DMS 273 treated with DMSO at 0.1 percent for 48 hours (cell line): ENCODE measurements at regions not wholly inside any gene's neighbourhood (a gene's known extent, or its start where the extent isn't known, plus 50 kb on each side); places are given as distances from the start of the nearest gene placed in this dataset.
"Not testable (repeated sequence)": the region's sequence is repeated elsewhere in the genome, so short reads cannot be mapped to it uniquely, and the experiment has no call there.

Source experiments
- DNase-seq: peaks from one replicate; lab custom pipeline; 2025; lab: John Stamatoyannopoulos, UW

- DNase-seq: no peak
Measured at GRCh38 chr16:76612497-76612896, 335.3 kb downstream of the CNTNAP4 start.

GRCh38 chr16:76614269-76614668, 337.1 kb downstream of the CNTNAP4 start:
- DNase-seq: peak; percentile 66

DNA sequence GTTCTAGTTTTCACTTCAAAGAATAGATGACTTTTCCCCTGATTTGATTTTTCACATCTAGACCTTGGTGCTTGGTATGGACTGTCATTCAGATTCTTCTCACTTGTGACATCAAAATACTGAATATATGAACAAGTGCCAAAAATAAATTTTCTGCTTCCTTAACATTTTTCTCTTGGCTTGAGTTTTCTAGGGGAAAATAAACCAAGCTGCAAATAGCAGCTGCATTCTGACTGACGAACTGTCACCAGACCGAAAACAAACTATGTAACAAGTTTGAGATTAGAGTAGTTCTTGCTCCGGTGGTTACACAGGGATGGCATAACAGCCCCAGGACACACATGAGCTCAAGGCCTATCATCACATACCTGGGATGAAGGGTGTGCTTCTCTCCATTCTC, 345.7 kb downstream of the CNTNAP4 start:
- no peak for DNase-seq

DNA sequence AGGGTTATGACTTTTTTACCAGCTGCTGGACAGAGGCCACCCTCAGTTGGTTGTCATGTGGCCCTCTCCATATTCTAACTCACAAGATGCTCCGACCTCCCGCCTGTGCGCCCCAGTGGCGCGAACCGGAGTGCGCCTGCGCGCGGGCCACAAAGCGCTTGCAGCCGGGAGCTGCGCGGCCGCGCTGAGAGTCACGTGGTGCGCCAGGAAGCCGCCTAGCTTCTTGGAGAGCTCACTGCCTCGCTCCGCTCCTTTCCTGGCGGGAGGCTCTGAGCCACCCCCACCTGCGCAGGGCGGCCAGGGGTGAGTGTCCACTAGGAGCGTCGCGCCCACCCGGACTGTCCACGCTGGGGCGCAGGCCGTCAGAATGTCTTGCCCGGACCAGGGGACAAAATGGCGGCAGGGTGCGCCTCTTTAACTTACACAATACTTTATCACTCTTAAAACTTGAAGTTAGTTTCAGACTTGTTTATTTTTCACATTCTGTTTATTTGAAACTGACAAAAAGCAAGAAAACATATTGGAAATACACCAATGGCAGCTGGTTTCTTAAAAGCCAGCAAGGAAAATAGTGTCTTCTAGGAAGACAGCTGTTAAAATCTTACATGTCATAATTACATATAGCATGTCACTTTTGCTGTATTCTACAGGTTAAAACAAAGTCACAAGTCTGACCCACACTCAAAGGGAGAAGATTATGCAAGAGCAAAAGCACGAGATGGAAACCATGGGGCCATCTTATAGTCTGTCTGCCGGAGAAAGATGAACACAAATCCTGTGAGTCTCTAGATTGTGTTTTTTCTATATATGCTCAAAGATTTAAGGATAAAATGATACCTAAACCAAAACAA, 357.9 kb downstream of the CNTNAP4 start:
- DNase-seq: no peak

DNA sequence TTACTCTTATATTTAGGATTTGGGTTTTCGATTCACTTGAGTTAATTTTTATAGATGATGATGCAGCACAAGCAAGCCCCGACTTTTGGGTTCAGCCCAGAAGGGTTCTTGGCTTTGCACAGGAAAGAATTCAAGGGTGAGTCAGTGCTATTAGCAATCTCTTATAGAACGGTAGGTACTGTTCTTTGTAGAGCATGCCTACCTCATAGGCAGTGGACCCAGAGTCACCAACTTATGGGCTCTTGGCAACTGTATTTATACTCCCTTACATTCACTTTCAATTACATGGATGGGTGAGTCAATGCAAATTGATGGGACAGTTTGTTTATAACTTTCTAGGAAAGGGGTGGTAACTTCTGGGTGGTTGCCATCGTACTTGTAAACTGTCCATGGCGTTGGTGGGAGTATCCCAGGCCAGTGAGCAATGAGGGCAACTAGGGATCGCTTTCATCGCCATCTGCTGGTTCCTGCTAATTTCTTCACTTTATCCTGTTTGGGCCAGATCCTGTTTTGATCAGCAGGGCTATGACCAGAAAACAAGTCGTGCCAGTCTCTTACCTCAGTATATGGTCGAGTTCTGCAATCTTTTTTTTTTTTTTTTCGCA, 362.6 kb downstream of the CNTNAP4 start:
- DNase-seq: peak; percentile 25

DNA sequence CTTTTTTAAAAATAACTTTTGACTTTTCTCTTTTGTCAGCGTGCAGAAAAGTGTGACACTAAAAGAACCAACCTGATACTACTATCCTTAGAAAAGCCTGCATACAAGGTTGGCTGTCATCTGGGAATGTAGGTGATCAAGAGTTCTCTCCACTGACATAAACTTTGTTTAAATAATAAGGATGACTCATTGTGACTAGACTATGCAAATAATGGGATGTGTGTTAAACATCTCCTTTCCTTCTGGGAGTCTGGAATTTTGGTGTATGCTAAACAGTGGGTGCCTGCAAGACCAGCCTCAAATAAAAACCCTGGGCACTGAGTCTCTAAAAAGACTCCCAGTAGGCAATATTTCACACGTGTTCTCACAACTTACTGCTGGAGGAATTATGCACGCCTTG, 373.4 kb downstream of the CNTNAP4 start:
- DNase-seq: no peak

DNA sequence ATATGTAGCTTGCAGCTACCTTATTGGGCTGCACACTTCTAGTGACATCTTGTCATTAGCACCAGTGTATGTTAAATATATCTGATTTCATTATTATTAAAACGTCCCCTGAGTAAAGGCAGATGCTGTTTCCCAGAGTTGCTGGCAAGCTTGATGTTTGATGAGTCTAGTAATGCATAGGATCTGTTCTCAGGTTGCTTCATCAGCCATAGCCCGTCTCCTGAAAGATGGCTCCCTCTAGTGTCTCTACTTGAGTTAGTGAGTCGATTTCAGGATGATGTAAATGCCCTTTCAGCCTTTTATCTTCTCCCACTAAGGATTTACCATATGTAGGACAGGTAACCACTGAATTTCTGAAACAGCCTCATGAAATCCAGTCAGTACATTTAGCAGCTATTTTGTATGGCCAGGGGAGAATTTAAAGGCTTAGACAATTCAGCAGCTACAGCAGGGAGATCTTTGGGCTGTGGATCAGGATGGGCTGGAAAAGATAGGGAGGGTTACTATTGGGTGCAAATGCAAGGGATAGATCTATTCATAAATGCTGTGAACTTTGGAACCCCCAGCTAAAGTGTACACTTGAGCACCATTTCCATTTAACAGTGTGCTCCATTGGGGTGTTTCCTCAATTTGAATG, 376.3 kb downstream of the CNTNAP4 start:
- DNase-seq: peak; percentile 69

DNA sequence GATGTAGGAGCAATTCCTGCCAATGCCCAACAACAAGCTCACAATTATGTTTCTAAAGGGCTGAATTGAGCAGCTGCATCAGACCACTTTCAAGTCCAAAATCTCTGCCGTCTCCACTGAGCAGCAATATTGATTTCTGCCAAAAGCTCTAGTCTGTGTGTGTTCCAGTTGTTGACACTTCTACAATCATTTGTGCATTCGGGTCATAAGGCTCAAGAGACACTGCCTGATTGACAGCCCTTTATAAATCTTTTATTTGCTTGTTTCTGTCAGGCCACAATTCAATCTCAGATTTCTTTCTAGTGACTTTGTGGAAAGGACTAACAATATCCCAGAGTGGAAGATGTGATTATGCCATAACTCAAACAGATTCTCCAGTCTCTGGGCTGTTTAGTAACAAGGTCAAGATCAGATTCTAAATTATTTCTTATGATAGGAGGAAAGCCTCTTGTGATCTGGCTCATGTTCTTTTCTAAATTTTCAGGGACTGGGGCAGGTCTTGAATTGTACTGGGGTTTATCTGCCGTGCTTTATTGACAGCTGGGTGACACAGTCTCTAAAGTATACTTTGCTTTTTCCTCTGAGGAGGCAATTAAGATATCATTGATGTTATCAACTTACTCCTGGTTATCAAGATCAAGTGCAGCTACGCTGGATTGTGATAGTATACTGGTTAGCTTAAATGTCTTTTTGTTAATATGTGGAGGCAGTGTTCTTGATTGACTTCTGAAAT, 377.1 kb downstream of the CNTNAP4 start:
- DNase-seq: no peak

DNA sequence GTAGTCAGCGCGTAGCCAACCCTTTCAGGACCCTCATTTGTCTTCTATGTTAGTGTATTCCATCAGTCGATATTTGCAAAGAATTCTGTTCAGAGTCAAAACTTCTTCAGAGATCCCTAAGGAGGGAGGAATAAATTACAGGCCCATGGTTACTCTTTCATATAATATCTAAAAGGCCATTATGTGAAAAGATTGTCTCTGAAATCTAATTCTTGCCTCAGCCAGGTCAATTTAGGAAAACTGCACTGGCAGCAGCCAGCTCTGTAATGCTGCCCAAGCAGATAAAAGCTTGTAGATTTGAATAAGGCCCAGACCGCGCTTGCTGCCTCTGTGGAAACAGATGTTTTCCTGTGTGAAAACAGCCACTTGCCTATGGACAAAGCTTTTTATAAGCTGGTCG, 379.8 kb downstream of the CNTNAP4 start:
- DNase-seq: no peak

- no peak for DNase-seq
Measured at GRCh38 chr16:76661691-76662235, 384.6 kb downstream of the CNTNAP4 start.

GRCh38 chr16:76665571-76666275, 388.5 kb downstream of the CNTNAP4 start:
- no peak for DNase-seq

DNA sequence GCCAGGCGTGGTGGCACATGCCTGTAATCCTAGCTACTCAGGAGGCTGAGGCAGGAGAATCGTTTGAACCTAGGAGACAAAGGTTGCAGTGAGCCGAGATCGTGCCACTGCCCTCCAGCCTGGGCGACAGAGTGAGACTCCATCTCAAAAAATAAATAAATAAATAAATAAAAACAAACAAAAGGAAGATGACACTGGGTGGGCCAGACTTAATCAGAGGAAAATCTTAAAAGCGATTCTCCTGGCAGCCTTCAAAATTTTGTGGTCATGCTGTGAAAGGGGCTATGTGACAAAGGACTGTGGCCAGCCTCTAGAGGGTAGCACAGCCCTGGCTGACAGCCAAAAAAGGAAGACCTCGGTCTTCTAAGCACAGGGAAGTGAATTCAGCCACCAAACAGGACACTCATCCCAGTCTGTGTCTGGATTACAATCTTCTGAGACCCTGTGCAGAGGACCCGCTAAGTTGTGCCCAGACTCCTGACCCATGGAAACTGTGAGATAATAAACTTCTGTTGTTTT, 391.1 kb downstream of the CNTNAP4 start:
- DNase-seq: no peak

GRCh38 chr16:76669288-76669687, 392.1 kb downstream of the CNTNAP4 start:
- DNase-seq: no peak

DNA sequence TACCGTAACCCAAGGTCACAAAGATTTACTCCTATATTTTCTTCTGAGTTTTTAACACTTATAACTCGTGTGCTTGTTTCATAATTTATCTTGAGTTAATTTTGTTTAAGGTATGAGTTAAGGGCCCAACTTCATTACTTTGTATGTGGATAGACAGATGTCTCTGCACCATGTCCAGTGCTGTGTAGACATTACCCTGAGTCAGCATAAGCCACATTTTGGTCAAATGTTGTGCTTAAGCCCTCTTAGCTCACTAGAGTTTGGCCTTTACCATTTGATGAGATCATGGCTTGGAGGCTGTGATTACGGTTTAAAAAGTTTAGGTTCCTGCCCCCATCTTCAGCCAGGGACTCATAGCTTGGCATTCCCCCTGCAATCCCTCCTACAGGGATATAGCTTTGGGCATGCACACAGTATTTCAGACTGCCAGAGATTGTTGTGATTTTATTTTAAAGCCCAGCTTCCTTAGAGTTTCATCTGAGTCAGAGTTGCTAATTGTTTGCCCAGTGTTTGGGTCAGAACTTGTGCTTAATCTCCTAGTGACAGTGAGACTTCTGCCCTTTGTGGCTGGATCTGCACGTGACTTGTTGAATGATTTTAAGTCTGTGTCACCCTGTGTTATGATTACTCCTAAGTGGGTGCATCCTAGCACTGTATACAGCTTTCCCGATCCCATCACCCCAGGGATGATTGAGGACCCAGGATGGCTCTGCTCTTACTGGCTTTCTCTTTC, 393.1 kb downstream of the CNTNAP4 start:
- DNase-seq: no peak

DNA sequence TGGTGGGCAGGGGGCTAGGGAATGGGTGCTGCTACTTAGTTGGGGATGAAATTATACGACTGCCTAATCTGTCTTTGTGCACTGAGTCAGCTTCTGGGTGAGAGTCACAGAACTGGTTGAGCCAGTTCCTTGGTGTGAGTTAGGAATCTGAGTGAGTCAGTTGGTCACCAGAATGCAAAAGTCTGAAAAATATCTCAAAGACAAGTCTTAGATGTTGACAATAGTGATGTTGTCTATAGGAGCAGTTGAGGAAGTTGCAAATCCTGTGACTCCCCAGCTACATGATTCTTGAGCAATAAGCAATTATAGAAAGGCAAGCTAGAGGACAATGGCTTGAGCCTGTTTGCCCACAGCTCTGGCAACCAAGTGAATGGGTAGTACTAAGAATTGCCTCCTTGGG, 399.2 kb downstream of the CNTNAP4 start:
- DNase-seq: no peak

GRCh38 chr16:76681296-76681695, 404.1 kb downstream of the CNTNAP4 start:
- DNase-seq: no peak

- no peak for DNase-seq
Measured at GRCh38 chr16:76683051-76683450, 405.9 kb downstream of the CNTNAP4 start.

GRCh38 chr16:76696876-76697275, 419.7 kb downstream of the CNTNAP4 start:
- DNase-seq: no peak

DNA sequence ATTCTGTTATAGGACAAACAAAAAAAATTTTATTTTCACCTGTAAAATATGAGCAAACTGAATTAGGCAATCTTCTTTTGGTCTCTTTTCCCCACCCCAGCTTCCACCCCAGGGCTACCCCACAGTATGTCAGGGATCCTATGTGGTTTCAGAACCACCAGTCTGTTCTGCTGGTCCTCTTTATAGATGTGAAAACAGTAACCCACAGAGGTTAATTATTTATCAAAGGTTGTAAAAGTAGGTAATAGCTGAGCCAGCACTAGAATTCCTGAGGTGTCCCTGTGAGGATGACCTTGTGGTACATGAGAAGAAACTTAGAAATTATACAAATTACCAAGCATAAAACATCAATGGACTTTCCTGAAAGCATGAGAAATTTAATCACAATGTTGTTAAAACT, 428.7 kb downstream of the CNTNAP4 start:
- no peak for DNase-seq

GRCh38 chr16:76713191-76713590, 436.0 kb downstream of the CNTNAP4 start:
- no peak for DNase-seq

DNA sequence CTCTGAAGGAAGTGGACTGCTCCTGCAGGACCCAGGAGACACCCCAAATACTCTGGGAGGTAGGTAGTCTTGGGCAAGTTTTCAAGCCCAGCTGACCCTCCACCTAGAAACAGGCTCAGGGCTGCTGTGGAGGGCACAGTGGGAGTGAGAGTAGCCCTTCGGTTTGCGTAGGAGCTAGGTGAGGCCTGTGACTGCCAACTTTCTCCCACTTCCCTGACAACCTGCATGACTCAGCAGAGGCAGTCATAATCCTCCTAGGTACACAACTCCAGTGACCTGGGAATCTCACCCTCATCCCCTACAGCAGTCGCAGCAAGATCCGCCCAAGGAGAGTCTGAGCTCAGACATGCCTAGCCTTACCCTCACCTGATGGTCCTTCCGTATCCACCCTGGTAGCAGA, 439.1 kb downstream of the CNTNAP4 start:
- DNase-seq: not testable (repeated sequence)
